ENCODE measurements at regions not wholly inside any gene's neighbourhood (a gene's known extent, or its start where the extent isn't known, plus 50 kb on each side); places are given as distances from the start of the nearest gene placed in this dataset.

DNA sequence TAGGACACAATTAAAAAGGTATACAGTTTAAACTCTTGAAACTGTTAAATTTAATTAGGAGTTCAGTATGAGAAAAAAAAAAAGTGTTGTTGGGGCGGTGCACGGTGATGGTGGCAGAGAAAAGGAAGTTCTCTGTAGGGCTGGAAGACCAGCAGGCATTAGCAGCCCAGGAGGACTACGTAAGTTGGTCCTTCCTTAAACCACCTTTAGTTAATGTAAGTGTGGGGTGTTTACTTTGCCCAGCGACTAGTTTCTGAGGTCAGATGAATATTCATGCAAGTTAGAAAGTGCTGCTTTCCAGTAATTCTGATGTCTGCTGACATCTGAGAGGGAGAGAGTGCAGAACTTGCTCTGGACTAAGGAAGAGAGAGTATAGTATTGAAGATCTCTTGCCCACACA lies 54.9 kb downstream of the NKX2-1 start:
- DNase-seq (ENCODE audit: low read depth, low spot score) = no peak

GRCh38 chr14:36462890-36463289 lies 57.1 kb downstream of the NKX2-1 start:
- DNase-seq (ENCODE audit: low read depth, low spot score) = no peak

- DNase-seq (ENCODE audit: low read depth, low spot score) = no peak
These were observed 64.8 kb downstream of the NKX2-1 start for GRCh38 chr14:36455241-36455627.

GRCh38 chr14:36454599-36455240 lies 65.3 kb downstream of the NKX2-1 start:
- no peak for DNase-seq (ENCODE audit: low read depth, low spot score)

DNA sequence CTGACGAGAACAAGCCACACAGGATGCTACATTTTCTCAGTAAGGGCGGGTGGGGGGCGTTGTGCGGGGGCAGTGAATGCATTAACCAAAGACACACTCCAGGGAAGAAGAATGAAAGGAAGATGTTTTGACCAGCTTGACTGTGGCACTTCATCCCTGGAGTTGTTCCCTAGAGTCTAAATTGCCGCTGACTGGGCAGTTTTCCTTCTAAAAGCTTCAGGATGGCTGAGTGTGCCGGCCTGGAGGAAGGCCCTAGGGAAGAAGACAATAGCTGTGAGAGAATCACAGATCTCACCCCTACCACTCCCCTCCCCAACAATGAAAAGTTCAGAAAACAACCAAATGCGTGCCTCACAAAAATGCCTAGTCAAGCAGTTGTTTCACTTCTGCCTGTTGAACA lies 67.2 kb downstream of the NKX2-1 start:
- no peak for DNase-seq (ENCODE audit: low read depth, low spot score)

DNA sequence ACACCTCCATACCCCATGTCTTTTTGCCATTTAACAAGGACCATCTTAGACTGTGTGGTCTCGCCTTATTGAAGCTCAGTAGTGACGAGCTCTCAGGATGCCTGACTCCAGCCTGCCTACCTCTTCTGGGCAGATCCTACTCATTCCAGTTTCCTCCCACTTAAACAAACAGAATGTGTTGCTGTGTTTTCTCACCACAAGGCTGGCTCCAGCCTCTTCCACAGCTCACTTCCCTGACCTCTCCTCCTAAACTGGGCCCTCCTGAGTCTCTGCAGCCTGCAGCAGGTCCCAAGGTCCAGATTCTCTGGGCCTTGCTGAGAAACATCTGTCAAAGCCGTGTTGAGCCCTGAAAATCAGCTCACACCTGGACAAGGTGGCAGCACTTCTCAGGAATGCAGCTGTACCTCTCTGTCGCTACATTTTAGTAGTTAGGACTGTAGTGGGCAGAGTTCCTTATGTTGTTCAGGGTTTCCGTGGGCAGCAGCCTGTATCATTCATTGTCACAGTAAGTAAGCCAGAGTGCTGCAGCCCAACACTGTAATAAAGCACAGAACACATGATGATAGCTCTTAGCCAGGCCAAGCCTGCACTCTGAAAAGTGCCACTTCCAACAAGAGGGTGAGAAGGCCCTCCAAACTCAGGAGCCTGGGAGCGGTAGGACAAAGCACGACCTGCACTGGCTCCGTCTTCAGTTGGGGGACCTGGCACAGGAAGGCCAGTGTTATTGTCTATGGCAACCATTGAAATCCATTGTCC lies 68.5 kb downstream of the NKX2-1 start:
- no peak for DNase-seq (ENCODE audit: low read depth, low spot score)

GRCh38 chr14:36450550-36450949 lies 69.5 kb downstream of the NKX2-1 start:
- no peak for DNase-seq (ENCODE audit: low read depth, low spot score)

DNA sequence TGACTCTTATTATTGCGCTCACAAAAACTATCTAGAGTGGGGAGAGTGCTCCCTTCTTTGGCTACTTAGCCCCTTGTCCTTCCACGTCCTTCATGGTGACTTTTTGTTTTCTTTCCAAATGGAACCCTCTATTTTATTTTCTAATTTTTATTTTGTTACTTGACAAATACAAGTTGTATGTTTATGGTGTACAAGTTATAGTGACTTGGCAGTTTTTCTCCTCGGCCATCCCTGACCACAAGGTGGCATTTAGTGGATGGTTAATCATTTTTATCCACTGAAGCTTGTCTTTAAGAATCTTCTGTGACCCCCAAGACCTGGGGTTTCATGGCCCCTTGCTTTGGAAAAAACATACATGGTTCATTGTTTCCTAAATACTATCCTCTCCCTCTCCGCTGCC lies 70.1 kb downstream of the NKX2-1 start:
- no peak for DNase-seq (ENCODE audit: low read depth, low spot score)

- no peak for DNase-seq (ENCODE audit: low read depth, low spot score)
These were observed 76.7 kb downstream of the NKX2-1 start for GRCh38 chr14:36443374-36443773.

DNA sequence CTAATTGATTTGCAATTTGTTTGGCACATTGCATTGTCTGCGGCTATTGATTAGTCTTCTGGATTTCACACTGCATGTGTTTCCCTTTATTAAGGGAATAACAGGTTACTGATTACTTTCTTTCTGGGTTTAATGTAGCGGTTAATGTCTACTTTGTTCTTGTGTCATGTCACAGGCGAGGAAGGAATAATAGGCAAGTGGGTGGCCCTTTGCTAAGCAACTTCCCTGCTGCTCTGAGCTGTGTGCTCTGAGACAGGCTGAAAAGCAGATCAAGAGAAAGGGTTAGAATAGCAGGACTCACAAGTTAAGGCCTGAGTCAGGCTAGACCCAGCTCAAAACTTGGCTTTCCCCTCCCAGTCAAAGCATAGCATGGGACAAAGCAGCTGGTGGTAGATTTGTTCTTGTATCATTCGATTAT lies 77.2 kb downstream of the NKX2-1 start:
- DNase-seq (ENCODE audit: low read depth, low spot score) = no peak

GRCh38 chr14:36441283-36441682 lies 78.7 kb downstream of the NKX2-1 start:
- DNase-seq (ENCODE audit: low read depth, low spot score) = no peak

- no peak for DNase-seq (ENCODE audit: low read depth, low spot score)
These were observed 80.3 kb downstream of the NKX2-1 start for GRCh38 chr14:36439766-36440165.

DNA sequence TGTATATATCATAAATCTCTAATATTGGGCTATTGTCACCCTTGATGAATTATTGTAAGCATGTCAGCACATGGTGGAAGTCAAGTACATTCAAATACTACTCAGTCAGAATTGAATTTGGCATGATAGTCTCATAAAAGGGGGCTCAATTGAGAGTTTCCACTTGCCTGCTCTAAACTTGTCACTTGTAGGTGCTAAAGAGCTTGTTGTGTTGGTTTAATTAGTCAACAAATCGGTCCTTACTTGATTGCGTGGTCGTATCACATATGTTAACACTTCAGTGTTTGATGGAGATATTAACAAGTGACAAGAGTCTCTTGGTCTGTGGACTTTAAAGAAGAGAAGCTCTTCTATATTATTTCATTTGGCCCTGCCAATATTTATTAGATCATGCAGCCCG lies 81.1 kb downstream of the NKX2-1 start:
- no peak for DNase-seq (ENCODE audit: low read depth, low spot score)

- DNase-seq (ENCODE audit: low read depth, low spot score) = no peak
These were observed 89.4 kb downstream of the NKX2-1 start for GRCh38 chr14:36430662-36431084.

DNA sequence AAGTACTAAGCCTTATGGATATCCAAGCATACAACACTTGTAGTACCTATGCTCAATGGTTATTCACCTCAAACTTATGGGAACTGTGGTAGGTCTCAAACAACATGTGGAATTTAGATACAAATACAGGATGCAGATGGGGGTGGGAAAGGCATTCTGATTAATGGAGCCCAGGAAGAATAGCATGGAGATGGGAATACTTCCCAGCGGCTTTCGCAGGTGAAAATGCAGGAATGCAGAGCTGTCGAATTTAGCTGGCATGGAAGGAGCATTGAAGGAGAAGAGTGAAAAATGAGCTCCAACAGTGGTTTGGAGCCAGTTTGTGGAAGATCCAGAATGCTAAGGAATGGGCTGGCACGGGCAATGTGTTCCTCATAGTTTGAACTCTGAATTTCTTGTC lies 89.9 kb downstream of the NKX2-1 start:
- no peak for DNase-seq (ENCODE audit: low read depth, low spot score)

DNA sequence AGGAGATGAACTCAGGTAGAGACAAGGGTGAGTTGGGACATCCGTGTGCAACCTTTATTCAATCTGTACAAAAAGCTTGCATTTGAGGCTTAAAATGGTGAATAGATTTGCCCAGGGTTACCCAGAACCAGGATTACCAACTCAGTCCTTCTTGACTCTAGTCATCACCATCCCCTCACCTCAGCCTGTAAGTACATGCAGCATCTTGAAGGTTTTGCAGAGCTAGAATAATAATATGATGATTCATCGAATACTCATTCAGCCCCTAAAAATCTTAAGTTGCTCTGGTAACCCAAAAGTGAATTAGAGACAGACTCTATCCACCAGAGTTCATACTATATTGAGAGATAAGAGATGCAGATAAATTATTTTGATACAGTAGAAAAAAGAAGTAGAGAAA lies 90.3 kb downstream of the NKX2-1 start:
- no peak for DNase-seq (ENCODE audit: low read depth, low spot score)

GRCh38 chr14:36428350-36428749 lies 91.7 kb downstream of the NKX2-1 start:
- no peak for DNase-seq (ENCODE audit: low read depth, low spot score)

GRCh38 chr14:36426836-36427235 lies 93.2 kb downstream of the NKX2-1 start:
- DNase-seq (ENCODE audit: low read depth, low spot score) = no peak

DNA sequence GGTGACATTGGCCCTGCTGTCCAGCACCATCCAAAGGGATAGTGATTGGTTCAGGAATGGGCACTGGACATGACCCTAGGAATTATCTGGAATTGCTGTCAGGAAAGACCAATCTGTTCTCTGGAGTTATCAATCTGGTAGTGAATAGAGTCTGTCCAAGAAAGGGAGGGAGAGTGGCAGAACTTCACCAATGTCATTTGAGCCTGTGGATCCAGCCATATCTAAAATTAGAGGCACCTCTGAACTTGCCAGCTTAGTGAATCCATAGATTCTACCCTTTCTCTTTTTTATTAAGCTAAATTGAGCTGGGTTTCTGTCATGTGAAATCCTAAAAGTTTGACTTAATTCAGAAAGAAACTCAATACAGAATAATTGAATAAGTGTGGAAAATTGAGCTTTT lies 93.9 kb downstream of the NKX2-1 start:
- DNase-seq (ENCODE audit: low read depth, low spot score) = no peak

DNA sequence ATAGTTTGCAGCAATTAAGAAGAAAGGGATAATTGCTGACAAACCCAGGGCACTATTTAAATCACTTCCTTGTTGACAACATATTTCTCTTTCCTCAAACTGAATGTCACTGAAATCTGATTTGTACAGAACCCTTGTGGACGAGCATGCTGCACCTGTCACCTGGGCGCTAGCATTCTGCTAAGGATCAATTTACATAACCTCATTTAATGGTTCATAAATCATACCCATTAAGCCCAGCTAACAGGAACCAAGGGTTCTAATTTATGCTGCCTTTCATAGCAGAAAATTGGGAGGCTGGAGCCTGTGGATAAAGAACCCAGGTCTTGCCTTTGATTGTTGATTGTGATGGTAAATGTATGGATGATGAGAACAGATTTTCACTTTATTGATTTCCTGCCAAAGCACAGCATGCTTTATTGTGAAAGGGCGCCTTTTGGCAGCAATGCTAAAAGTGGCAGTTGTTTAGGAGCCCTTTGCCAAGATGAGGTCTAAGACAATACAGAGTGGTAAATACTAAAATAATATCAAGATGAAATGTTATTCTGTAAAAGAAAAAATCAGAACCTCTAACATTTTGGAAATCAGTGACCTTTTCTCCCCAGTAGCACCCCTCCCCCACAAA lies 95.4 kb downstream of the NKX2-1 start:
- no peak for DNase-seq (ENCODE audit: low read depth, low spot score)

- DNase-seq (ENCODE audit: low read depth, low spot score) = no peak
These were observed 96.6 kb downstream of the NKX2-1 start for GRCh38 chr14:36423430-36423829.

DNA sequence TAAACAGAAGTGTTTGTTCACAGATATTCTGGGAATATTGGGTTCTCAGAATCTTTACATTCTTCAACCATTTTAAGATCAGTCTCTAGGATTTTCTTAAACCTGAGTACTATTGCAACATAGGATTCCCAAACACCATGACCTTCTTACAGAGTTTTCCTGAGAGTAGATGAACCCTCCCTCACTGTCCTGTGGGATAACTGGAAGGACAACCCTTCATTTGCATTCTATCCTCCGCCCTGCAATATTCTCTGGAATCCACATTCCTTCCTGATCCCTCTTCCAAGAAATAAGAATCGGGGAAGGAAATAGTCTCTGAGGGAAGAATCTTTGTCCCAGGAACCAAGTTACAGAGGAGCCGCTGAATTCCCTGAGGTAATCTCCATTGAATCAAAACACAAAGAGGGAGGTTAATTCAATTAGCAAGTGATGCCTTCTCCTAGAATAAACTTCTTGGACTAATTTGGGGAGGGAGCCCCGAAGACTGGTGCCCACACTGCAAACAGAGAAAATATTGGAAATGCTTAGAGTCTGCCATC lies 99.8 kb upstream of the MBIP start:
- DNase-seq (ENCODE audit: low read depth, low spot score) = no peak

GRCh38 chr14:36418937-36419336 lies 98.5 kb upstream of the MBIP start:
- no peak for DNase-seq (ENCODE audit: low read depth, low spot score)

Measured in brain pericyte (primary cell).